HCT116 (cell line): ENCODE measurements at regions not wholly inside any gene's neighbourhood (a gene's known extent, or its start where the extent isn't known, plus 50 kb on each side); places are given as distances from the start of the nearest gene placed in this dataset.

Experiments used
- ATAC-seq: fragments of 200-7000 bp; cut with Tn5 transposase; 2 replicates; pipeline ENCODE4 v1.9.1; 2020; ENCODE audit warnings: mild to moderate bottlenecking, moderate library complexity
- BruUV-seq: library from RNA; stranded (reverse); fragments of 400-500 nt; replicated peaks from 2 replicates; lab custom pipeline; 2021; lab: Mats Ljungman, UMichigan
- CTCF ChIA-PET: fragments of 300-600 bp; sonication (Branson Sonifier 250); formaldehyde crosslinking; loops from one replicate; lab custom pipeline; 2021; ENCODE audit warnings: antibody characterized with exemption; lab: Charles Lee
- POLR2A ChIA-PET: fragments of 300-600, 350-600 bp; sonication (Branson Sonifier 250); formaldehyde crosslinking; loops from one replicate; lab custom pipeline; 2021; ENCODE audit warnings: antibody characterized with exemption; lab: Charles Lee
- RAD21 ChIA-PET, 2 experiments: fragments of 300-600 bp; sonication (Branson Sonifier 250); formaldehyde crosslinking; loops; one replicate each; lab custom pipeline; 2023; ENCODE audit warnings: low total read pairs in 2 of 2; ENCODE audit not compliant: uncharacterized antibody in 2 of 2, unreplicated experiment in 2 of 2, low non-redundant PET in 1 of 2; lab: Charles Lee
- DNase-seq: peaks from one replicate; pipeline ENCODE4 v3.0.0-alpha.2; 2010; ENCODE audit warnings: low read depth, low spot score
- H2AFZ ChIP-seq: fragments of 200-600 bp; shearing (Covaris generic), sonication (generic); 2 replicates; pipeline ENCODE4 v1.6.1; 2017; ENCODE audit warnings: low read depth, mixed run types, mixed read lengths, antibody characterized with exemption, low read length; ENCODE audit not compliant: poor library complexity, severe bottlenecking
- H3K27ac ChIP-seq: 2 replicates; pipeline ENCODE4 v1.5.1; 2012; ENCODE audit warnings: low read depth, low read length
- H3K27me3 ChIP-seq: fragments of 200-600 bp; sonication (generic); 2 replicates; pipeline ENCODE4 v1.6.1; 2016; ENCODE audit warnings: mixed run types, low read length, mixed read lengths; ENCODE audit not compliant: insufficient read depth
- H3K36me3 ChIP-seq, 2 experiments: fragments of 200-500 bp in 1 of 2; fragments of 200-600 bp in 1 of 2; sonication (Bioruptor generic) in 1 of 2; sonication (generic) in 1 of 2; 2 replicates each; pipeline versions ENCODE4 v1.5.1 to v1.6.1; 2014 to 2016; ENCODE audit warnings: low read length in 2 of 2, inconsistent platforms in 1 of 2, mixed read lengths in 1 of 2, mixed run types in 1 of 2; ENCODE audit not compliant: insufficient read depth in 2 of 2, control insufficient read depth in 1 of 2
- H3K4me1 ChIP-seq, 2 experiments: fragments of 200-600 bp in 1 of 2; sonication (generic) in 1 of 2; 2 replicates each; pipeline versions ENCODE4 v1.5.1 to v1.6.1; 2012 to 2017; ENCODE audit warnings: low read length in 2 of 2, inconsistent platforms in 1 of 2, mild to moderate bottlenecking in 1 of 2, mixed read lengths in 1 of 2, mixed run types in 1 of 2, moderate library complexity in 1 of 2; ENCODE audit not compliant: insufficient read depth in 2 of 2, control insufficient read depth in 1 of 2
- H3K4me2 ChIP-seq: fragments of 200-600 bp; sonication (generic); 2 replicates; pipeline ENCODE4 v1.6.1; 2017; ENCODE audit warnings: mixed run types, low read length, mixed read lengths
- H3K4me3 ChIP-seq, 2 experiments: fragments of 200-600 bp in 1 of 2; sonication (generic) in 1 of 2; replicated peaks in 1 of 2; 2 replicates each; pipeline ENCODE4 v1.5.1; 2011 to 2016; ENCODE audit warnings: low read length in 2 of 2, control low read depth in 1 of 2, low read depth in 1 of 2, mild to moderate bottlenecking in 1 of 2, mixed read lengths in 1 of 2, mixed run types in 1 of 2
- H3K79me2 ChIP-seq: fragments of 200-600 bp; sonication (generic); 2 replicates; pipeline ENCODE4 v1.6.1; 2017; ENCODE audit warnings: mild to moderate bottlenecking, mixed run types, low read length, moderate library complexity, mixed read lengths; ENCODE audit not compliant: insufficient read depth
- H3K9ac ChIP-seq: fragments of 200-600 bp; sonication (generic); 2 replicates; pipeline ENCODE4 v1.6.1; 2016; ENCODE audit warnings: low read length, mixed read lengths
- H3K9me2 ChIP-seq: fragments of 200-600 bp; sonication (generic), shearing (Covaris generic); 2 replicates; pipeline ENCODE4 v1.6.1; 2017; ENCODE audit warnings: mixed run types, mild to moderate bottlenecking, moderate library complexity; ENCODE audit not compliant: insufficient read depth
- H3K9me3 ChIP-seq, 2 experiments: fragments of 200-500 bp in 1 of 2; fragments of 200-600 bp in 1 of 2; sonication (Bioruptor generic) in 1 of 2; sonication (generic) in 1 of 2; 2 replicates each; pipeline ENCODE4 v1.6.1; 2014 to 2017; ENCODE audit warnings: low read length in 2 of 2, mixed read lengths in 2 of 2, inconsistent platforms in 1 of 2, low read depth in 1 of 2, mild to moderate bottlenecking in 1 of 2, mixed run types in 1 of 2, moderate library complexity in 1 of 2; ENCODE audit not compliant: control insufficient read depth in 1 of 2, insufficient read depth in 1 of 2
- H4K20me1 ChIP-seq: fragments of 200-600 bp; sonication (generic), shearing (Covaris generic); 2 replicates; pipeline ENCODE4 v1.6.1; 2017; ENCODE audit warnings: mixed run types, mild to moderate bottlenecking, moderate library complexity; ENCODE audit not compliant: insufficient read depth
- CBX3 ChIP-seq: IDR thresholded peaks from 2 replicates; pipeline ENCODE4 v1.6.1; 2012; ENCODE audit warnings: low read depth
- CEBPB ChIP-seq: IDR thresholded peaks from 2 replicates; pipeline ENCODE4 v1.6.1; 2012; ENCODE audit warnings: low read depth
- EGR1 ChIP-seq: IDR thresholded peaks from 2 replicates; pipeline ENCODE4 v1.6.1; 2012; ENCODE audit warnings: low read depth
- EZH2 ChIP-seq: fragments of 200-600 bp; sonication (generic); IDR thresholded peaks from 2 replicates; pipeline ENCODE4 v1.6.1; 2017; ENCODE audit warnings: antibody characterized with exemption, mixed run types
- JUND ChIP-seq: IDR thresholded peaks from 2 replicates; pipeline ENCODE4 v1.6.1; 2012
- MAX ChIP-seq: IDR thresholded peaks from 2 replicates; pipeline ENCODE4 v1.6.1; 2012
- RAD21 ChIP-seq: IDR thresholded peaks from 2 replicates; pipeline ENCODE4 v1.6.1; 2012; ENCODE audit warnings: low read depth, mild to moderate bottlenecking
- REST ChIP-seq: IDR thresholded peaks from 2 replicates; pipeline ENCODE4 v1.6.1; 2012; ENCODE audit warnings: low read depth
- SIN3A ChIP-seq: IDR thresholded peaks from 2 replicates; pipeline ENCODE4 v1.6.1; 2012; ENCODE audit warnings: low read depth
- TCF7L2 ChIP-seq: IDR thresholded peaks from 2 replicates; pipeline ENCODE4 v1.7.0; 2011; ENCODE audit warnings: borderline replicate concordance, inconsistent platforms; ENCODE audit not compliant: insufficient read depth, insufficient read length; ENCODE audit errors: extremely low read depth
- YY1 ChIP-seq: IDR thresholded peaks from 2 replicates; pipeline ENCODE4 v1.6.1; 2011; ENCODE audit warnings: low read length, low read depth, moderate library complexity, mild to moderate bottlenecking; ENCODE audit not compliant: insufficient replicate concordance; ENCODE audit errors: extremely low read depth
- intact Hi-C: fragments of 100-400 bp; cut with micrococcal nuclease; formaldehyde crosslinking; loops from 2 replicates; pipeline ENCODE4 v1.10.0; 2022
- TF ChIP-seq, protein P1 (sequence below), 3 experiments: fragments of 200-600 bp in 1 of 3; sonication (generic) in 1 of 3; IDR thresholded peaks in 2 of 3; conservative IDR thresholded peaks in 1 of 3; 2 replicates each; pipeline ENCODE4 v1.5.1; 2012 to 2017; ENCODE audit warnings: low read depth in 2 of 3, low read length in 2 of 3, antibody characterized with exemption in 1 of 3, borderline replicate concordance in 1 of 3, control low read depth in 1 of 3, mild to moderate bottlenecking in 1 of 3, mixed read lengths in 1 of 3, mixed run types in 1 of 3, moderate library complexity in 1 of 3; ENCODE audit not compliant: insufficient read depth in 1 of 3

DNA sequence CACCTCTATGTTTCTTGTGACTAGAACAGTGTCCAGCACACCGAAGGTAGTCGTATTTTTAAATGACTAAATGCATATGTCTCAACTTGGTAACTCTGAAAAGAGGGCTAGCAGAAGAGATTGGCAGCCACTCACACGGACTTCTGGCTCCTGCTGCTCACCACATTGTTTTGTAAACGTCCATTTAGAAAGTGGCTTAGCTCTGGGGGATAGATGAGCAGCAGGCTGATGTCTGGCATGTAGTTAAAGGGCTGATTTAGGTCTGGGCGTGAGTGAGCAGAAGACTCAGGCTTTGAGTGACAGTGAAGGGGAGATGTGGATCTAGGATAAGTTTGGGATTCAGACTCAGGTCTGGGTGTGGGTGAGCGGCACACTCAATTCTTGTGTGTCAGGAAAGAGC, 372.9 kb upstream of the HS6ST1 start:
- no peak overlapping the region for H3K4me3 ChIP-seq
- POLR2A ChIA-PET = no interaction called here
- intact Hi-C loops = no loop called here
- no peak for DNase-seq
- H3K9me2 ChIP-seq = no peaks in the 10 kb centered on the region
- ATAC-seq = no peak
- H3K9ac ChIP-seq = no peak overlapping the region
- RAD21 ChIA-PET = no interaction called here
- no peak overlapping the region for H2AFZ ChIP-seq
- no peaks in the 10 kb centered on the region for H4K20me1 ChIP-seq
- H3K9me3 ChIP-seq = no peaks in the 10 kb centered on the region
- H3K27me3 ChIP-seq = peaks cover 29% of the 10 kb centered on the region
- H3K27ac ChIP-seq = no peak overlapping the region
- CTCF ChIA-PET = no interaction called here
- no peaks in the 10 kb centered on the region for H3K79me2 ChIP-seq
- H3K4me2 ChIP-seq = no peak overlapping the region
- H3K36me3 ChIP-seq = no peaks in the 10 kb centered on the region
- no peak for TF ChIP-seq JUND
- no peak for TF ChIP-seq CEBPB
- no peak for TF ChIP-seq MAX
- no peak for TF ChIP-seq YY1
- TF ChIP-seq CBX3 = no peak
- TF ChIP-seq TCF7L2 = no peak
- TF ChIP-seq EGR1 = no peak
- TF ChIP-seq SIN3A = no peak
- no peak for TF ChIP-seq RAD21
- TF ChIP-seq REST = no peak
- TF ChIP-seq, protein P1, sequence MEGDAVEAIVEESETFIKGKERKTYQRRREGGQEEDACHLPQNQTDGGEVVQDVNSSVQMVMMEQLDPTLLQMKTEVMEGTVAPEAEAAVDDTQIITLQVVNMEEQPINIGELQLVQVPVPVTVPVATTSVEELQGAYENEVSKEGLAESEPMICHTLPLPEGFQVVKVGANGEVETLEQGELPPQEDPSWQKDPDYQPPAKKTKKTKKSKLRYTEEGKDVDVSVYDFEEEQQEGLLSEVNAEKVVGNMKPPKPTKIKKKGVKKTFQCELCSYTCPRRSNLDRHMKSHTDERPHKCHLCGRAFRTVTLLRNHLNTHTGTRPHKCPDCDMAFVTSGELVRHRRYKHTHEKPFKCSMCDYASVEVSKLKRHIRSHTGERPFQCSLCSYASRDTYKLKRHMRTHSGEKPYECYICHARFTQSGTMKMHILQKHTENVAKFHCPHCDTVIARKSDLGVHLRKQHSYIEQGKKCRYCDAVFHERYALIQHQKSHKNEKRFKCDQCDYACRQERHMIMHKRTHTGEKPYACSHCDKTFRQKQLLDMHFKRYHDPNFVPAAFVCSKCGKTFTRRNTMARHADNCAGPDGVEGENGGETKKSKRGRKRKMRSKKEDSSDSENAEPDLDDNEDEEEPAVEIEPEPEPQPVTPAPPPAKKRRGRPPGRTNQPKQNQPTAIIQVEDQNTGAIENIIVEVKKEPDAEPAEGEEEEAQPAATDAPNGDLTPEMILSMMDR (IDR thresholded peaks at IDR 0.05 in 2 of 3, conservative IDR thresholded peaks at IDR 0.05 in 1 of 3; ENCODE audit: borderline replicate concordance in 1 of 3, insufficient read depth in 1 of 3, low read depth in 2 of 3, low read length in 2 of 3) = no peak
- no peak for TF ChIP-seq EZH2
- TF ChIP-seq, all 23 proteins: peak for 0
- BruUV-seq = no TSS peak
- H3K4me1 ChIP-seq = no peaks in the 10 kb centered on the region
